Activated gamma-delta T cell treated with anti-CD3 and anti-CD28 coated beads, Interleukin-2, amount 50 U/mL, for 16 hours (primary cell): ENCODE measurements at regions not wholly inside any gene's neighbourhood (a gene's known extent, or its start where the extent isn't known, plus 50 kb on each side); places are given as distances from the start of the nearest gene placed in this dataset.

Source experiments
- DNase-seq: peaks from one replicate; pipeline ENCODE4 v3.0.0-alpha.2; 2020; ENCODE audit warnings: low read depth

- no peak for DNase-seq
These were observed 165.6 kb upstream of the IER5L start for GRCh38 chr9:129343424-129344375.

GRCh38 chr9:129342591-129343423 lies 164.7 kb upstream of the IER5L start:
- DNase-seq, result no peak

GRCh38 chr9:129341987-129342348 lies 163.9 kb upstream of the IER5L start:
- DNase-seq, result no peak

- DNase-seq, result no peak
These were observed 163.3 kb upstream of the IER5L start for GRCh38 chr9:129341171-129341986.

GRCh38 chr9:129340427-129341170 lies 162.5 kb upstream of the IER5L start:
- no peak for DNase-seq

- DNase-seq, result no peak
These were observed 161.6 kb upstream of the IER5L start for GRCh38 chr9:129339539-129340157.

GRCh38 chr9:129338724-129339430 lies 160.8 kb upstream of the IER5L start:
- no peak for DNase-seq

GRCh38 chr9:129337336-129338140 lies 159.5 kb upstream of the IER5L start:
- DNase-seq, result no peak

GRCh38 chr9:129336601-129337331 lies 158.7 kb upstream of the IER5L start:
- DNase-seq, result no peak

- DNase-seq, result no peak
These were observed 158.1 kb upstream of the IER5L start for GRCh38 chr9:129336130-129336528.

- DNase-seq, result no peak
These were observed 157.5 kb upstream of the IER5L start for GRCh38 chr9:129335464-129336129.

- no peak for DNase-seq
These were observed 156.3 kb upstream of the IER5L start for GRCh38 chr9:129334105-129334935.

GRCh38 chr9:129333617-129334104 lies 155.6 kb upstream of the IER5L start:
- DNase-seq, result no peak

- DNase-seq, result no peak
These were observed 154.5 kb upstream of the IER5L start for GRCh38 chr9:129332581-129332980.

GRCh38 chr9:129331772-129332500 lies 153.9 kb upstream of the IER5L start:
- no peak for DNase-seq

- DNase-seq, result no peak
These were observed 153.4 kb upstream of the IER5L start for GRCh38 chr9:129331493-129331765.
